Progenitor cell of endocrine pancreas (in vitro differentiated cells): ENCODE measurements at regions not wholly inside any gene's neighbourhood (a gene's known extent, or its start where the extent isn't known, plus 50 kb on each side); places are given as distances from the start of the nearest gene placed in this dataset.

Experiments
- DNase-seq: peaks from one replicate; pipeline ENCODE4 v3.0.0; 2021; ENCODE audit warnings: low spot score; ENCODE audit not compliant: unreplicated experiment
- H3K27ac Mint-ChIP-seq: 2 replicates; pipeline ENCODE4 v1.8.0; 2021; ENCODE audit warnings: mild to moderate bottlenecking, moderate library complexity, mixed read lengths
- H3K27me3 Mint-ChIP-seq: 2 replicates; pipeline ENCODE4 v1.8.0; 2021; ENCODE audit warnings: mixed read lengths
- H3K36me3 Mint-ChIP-seq: 2 replicates; pipeline ENCODE4 v1.8.0; 2022; ENCODE audit warnings: mixed read lengths; ENCODE audit not compliant: insufficient read depth
- H3K4me1 Mint-ChIP-seq: 2 replicates; pipeline ENCODE4 v1.8.0; 2021; ENCODE audit warnings: low read depth, mixed read lengths
- H3K4me3 Mint-ChIP-seq: 2 replicates; pipeline ENCODE4 v1.8.0; 2021; ENCODE audit warnings: low read depth, mild to moderate bottlenecking, moderate library complexity, mixed read lengths
- H3K9me3 Mint-ChIP-seq: 2 replicates; pipeline ENCODE4 v1.8.0; 2021; ENCODE audit warnings: low read depth, mixed read lengths
- CTCF ChIP-seq: fragments of 200-600 bp; sonication (generic); IDR thresholded peaks from one replicate; pipeline ENCODE4 v1.5.0; 2021; ENCODE audit warnings: antibody characterized with exemption, mild to moderate bottlenecking; ENCODE audit not compliant: unreplicated experiment

GRCh38 chr13:44744880-44745633 lies 168.9 kb upstream of the TSC22D1 start:
- H3K9me3 Mint-ChIP-seq: peaks cover 7% of the 10 kb centered on the region
- no peak for TF ChIP-seq CTCF
- H3K27ac Mint-ChIP-seq: no peak overlapping the region
- no peaks in the 10 kb centered on the region for H3K27me3 Mint-ChIP-seq
- H3K4me3 Mint-ChIP-seq: no peak overlapping the region
- no peak for DNase-seq
- H3K4me1 Mint-ChIP-seq: peaks cover 7% of the 10 kb centered on the region
- no peaks in the 10 kb centered on the region for H3K36me3 Mint-ChIP-seq

DNA sequence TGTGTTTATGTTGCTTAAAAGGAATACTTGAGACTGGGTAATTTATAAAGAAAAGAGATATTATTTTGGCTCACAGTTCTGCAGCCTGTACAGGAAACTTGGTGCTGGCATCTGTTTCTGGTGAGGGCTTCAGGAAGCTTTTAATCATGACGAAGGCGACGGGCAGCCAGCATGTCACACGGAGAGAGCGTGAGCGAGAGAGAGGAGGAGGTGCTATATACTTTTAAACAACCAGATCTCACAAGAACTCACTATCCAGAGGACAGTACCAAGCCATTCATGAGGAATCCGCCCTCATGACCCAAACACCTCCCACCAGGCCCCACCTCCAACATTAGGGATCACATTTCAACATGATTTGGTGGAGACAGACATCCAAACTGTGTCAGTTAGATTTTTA lies 163.4 kb upstream of the TSC22D1 start:
- peaks cover 2% of the 10 kb centered on the region for H3K27me3 Mint-ChIP-seq
- H3K9me3 Mint-ChIP-seq: peaks cover 7% of the 10 kb centered on the region
- no peak overlapping the region for H3K27ac Mint-ChIP-seq
- H3K4me1 Mint-ChIP-seq: no peaks in the 10 kb centered on the region
- TF ChIP-seq CTCF: no peak
- no peaks in the 10 kb centered on the region for H3K36me3 Mint-ChIP-seq
- DNase-seq: no peak
- H3K4me3 Mint-ChIP-seq: no peak overlapping the region

- no peaks in the 10 kb centered on the region for H3K4me1 Mint-ChIP-seq
- peaks cover 7% of the 10 kb centered on the region for H3K9me3 Mint-ChIP-seq
- H3K27ac Mint-ChIP-seq: no peak overlapping the region
- no peak for TF ChIP-seq CTCF
- no peaks in the 10 kb centered on the region for H3K36me3 Mint-ChIP-seq
- H3K27me3 Mint-ChIP-seq: peaks cover 4% of the 10 kb centered on the region
- no peak for DNase-seq
- no peak overlapping the region for H3K4me3 Mint-ChIP-seq
Observed at GRCh38 chr13:44739120-44739519, 163.0 kb upstream of the TSC22D1 start.

DNA sequence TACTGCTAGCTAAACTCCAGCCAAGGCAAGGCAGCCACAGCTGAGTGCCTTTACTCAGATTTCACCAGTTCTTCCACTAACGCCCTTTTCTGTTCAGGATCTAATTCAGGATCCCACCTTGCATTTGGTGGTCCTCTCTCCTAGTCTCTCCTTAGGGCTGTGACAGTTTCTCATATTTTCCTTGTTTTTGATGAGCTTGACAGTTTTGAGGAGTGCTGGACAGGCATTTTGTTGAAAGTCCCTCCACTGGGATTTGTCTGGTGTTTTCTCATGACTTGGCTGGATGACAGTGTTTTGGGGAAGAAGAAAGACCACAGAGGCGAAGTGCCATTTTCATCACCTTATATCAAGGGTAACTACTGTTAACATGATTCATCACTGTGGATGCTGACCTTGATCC lies 162.3 kb upstream of the TSC22D1 start:
- H3K36me3 Mint-ChIP-seq: no peaks in the 10 kb centered on the region
- H3K27ac Mint-ChIP-seq: no peak overlapping the region
- no peaks in the 10 kb centered on the region for H3K4me1 Mint-ChIP-seq
- peaks cover 2% of the 10 kb centered on the region for H3K9me3 Mint-ChIP-seq
- peaks cover 4% of the 10 kb centered on the region for H3K27me3 Mint-ChIP-seq
- no peak for DNase-seq
- no peak for TF ChIP-seq CTCF
- no peak overlapping the region for H3K4me3 Mint-ChIP-seq

DNA sequence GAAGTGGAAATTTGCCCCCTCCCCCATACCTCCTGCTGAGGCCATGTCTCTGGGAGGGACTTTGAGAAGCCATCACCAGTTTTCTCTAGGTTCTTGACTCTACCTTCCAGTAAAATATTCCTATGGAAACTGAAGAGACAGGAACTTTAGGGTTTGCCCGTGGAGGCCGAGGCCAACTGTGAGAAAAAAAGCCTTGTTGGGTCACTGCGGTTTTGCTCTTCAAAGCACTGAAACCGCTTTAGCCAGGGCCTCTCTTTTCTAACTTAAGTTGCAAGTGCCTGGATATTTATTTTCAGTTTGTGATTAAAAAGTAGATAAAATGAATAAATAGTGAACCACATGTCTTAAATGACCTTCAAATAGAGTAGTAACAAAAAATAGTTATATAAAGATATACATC lies 159.7 kb upstream of the TSC22D1 start:
- Mint-ChIP-seq H3K9me3 (no peaks in the 10 kb centered on the region), H3K36me3 (no peaks in the 10 kb centered on the region), H3K27me3 (peaks cover 4% of the 10 kb centered on the region), H3K4me1 (peaks cover 8% of the 10 kb centered on the region), H3K4me3 (no peak overlapping the region), H3K27ac (no peak overlapping the region)
- no peak for TF ChIP-seq CTCF
- no peak for DNase-seq
